ENCODE measurements at regions not wholly inside any gene's neighbourhood (a gene's known extent, or its start where the extent isn't known, plus 50 kb on each side); places are given as distances from the start of the nearest gene placed in this dataset.

- TF ChIP-seq ZBTB7A (tag by site-specific recombination; IDR thresholded peaks at IDR 0.05; ENCODE audit: low read depth) = no peak
- TF ChIP-seq CTCF (tag by site-specific recombination; IDR thresholded peaks at IDR 0.05) = no peak
- TF ChIP-seq ZXDB (tag by site-specific recombination; IDR thresholded peaks at IDR 0.05) = no peak
- no peak for TF ChIP-seq REST (tag by site-specific recombination; IDR thresholded peaks at IDR 0.05)
- TF ChIP-seq ZBTB17 (tag by site-specific recombination; IDR thresholded peaks at IDR 0.05) = no peak
- TF ChIP-seq ZBTB26 (tag by site-specific recombination; optimal IDR thresholded peaks at IDR 0.05) = no peak
- TF ChIP-seq ZNF138 (tag by site-specific recombination; IDR thresholded peaks at IDR 0.05; ENCODE audit: borderline replicate concordance) = no peak
- TF ChIP-seq ZNF791 (tag by site-specific recombination; IDR thresholded peaks at IDR 0.05) = no peak
- no peak for TF ChIP-seq ZNF530 (tag by site-specific recombination; IDR thresholded peaks at IDR 0.05; ENCODE audit: low read depth)
- TF ChIP-seq GLI4 (tag by site-specific recombination; IDR thresholded peaks at IDR 0.05) = no peak
- TF ChIP-seq ZNF184 (tag by site-specific recombination; IDR thresholded peaks at IDR 0.05) = no peak
- TF ChIP-seq KLF16 (tag by site-specific recombination; IDR thresholded peaks at IDR 0.05) = no peak
- no peak for TF ChIP-seq ZNF792 (tag by site-specific recombination; IDR thresholded peaks at IDR 0.05)
- TF ChIP-seq ZNF701 (tag by site-specific recombination; IDR thresholded peaks at IDR 0.05) = no peak
These were observed 489.2 kb upstream of the LRRN3 start for GRCh38 chr7:110601710-110602109.
